HG03135 (cell line): ENCODE measurements at regions not wholly inside any gene's neighbourhood (a gene's known extent, or its start where the extent isn't known, plus 50 kb on each side); places are given as distances from the start of the nearest gene placed in this dataset.

Experiments used
- ATAC-seq: cut with Tn5 transposase; IDR thresholded peaks from one replicate; pipeline ENCODE4 v1.9.1; 2021; ENCODE audit warnings: mild to moderate bottlenecking, moderate library complexity; ENCODE audit not compliant: unreplicated experiment

DNA sequence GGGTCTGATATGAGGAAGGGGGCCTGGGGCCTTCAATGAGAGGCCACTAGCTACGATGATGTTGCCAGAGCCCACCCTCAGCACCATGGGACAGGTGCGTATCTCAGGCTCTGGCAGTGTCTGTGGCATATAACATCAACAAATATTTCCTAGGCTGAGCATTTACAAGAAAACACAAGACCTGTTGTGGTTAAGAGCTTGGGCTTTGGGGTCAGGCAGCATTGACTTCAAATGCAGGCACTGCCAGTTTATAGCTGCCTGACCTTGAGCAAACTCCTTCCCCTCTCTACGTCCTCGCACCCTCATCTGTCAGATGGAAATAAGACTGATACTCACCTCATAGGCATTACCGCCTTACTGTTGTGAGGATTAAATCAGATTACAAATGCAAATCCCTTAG lies 156.0 kb downstream of the KATNAL1 start:
- no peak for ATAC-seq

- no peak for ATAC-seq
Observed at GRCh38 chr13:30149248-30149647, 158.1 kb downstream of the KATNAL1 start.

GRCh38 chr13:30148786-30149185 lies 158.6 kb downstream of the KATNAL1 start:
- no peak for ATAC-seq

- no peak for ATAC-seq
Observed at GRCh38 chr13:30148171-30148754, 159.1 kb downstream of the KATNAL1 start.

- no peak for ATAC-seq
Observed at GRCh38 chr13:30147421-30147820, 159.9 kb downstream of the KATNAL1 start.

GRCh38 chr13:30147015-30147414 lies 160.3 kb downstream of the KATNAL1 start:
- no peak for ATAC-seq

DNA sequence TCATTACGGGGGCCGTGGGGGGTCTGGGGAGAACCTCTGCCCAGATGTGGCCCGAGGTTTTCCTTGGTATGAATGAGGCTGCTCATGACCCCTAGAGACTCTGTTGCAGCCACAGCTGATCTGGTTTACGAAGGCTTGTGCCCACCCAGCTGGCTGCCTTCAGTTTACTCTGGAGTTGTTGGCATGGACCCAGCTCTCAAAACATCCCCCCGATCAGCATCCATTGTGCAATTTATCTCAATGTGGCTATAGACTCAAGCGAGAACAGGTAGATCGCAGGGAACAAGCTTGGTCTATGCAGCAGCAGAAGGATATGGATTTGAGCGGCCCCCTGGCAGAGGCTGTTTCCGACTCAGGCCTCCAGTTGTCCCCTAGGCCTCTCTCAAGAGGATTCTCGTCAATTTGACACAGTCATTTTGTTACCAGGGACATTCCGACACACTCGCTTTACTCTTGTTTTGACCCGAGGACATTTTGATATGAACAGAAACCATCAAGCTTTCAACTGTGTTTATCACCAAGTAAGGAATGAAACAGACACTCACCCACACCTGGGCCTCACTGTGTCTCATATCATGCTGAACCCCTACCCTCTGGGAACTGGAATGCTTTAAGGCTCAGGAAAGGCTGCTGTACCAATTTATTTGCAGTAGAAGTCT lies 161.5 kb downstream of the KATNAL1 start:
- peak; percentile 56 for ATAC-seq

DNA sequence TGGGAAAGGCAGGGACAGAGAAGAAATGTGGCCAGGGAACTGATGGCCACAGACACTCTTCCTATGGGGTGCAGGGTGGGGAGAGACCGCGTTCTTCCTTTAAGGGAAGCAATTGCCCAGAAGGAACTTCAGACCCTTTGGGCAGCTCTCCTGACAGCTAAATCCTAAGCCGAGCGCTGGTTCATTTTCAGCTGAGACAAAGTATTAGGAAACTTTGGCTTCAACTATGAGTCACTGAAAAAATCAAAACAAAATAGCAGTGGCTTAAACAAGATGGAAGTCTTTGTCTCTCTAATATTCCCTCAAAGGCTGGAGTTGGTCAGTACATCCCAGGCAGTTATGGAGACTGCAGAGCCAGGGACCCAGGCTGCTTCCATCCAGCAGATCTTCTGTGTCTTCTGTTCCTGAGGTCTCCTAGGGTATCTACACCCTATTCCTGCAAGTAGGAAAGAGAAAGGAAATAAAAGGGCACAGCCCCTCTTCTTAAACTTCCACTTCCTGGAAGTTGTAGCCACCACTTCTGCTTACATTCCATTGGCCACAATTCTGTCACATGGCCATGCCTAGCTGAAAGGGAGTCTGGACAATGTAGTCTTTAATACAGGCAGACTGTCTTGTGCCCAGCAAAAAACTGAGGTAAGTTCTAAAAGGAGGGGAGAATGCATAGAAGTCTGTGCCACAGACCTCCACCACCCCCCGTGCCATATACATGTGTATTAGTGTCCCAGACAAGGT lies 163.5 kb downstream of the KATNAL1 start:
- no peak for ATAC-seq

DNA sequence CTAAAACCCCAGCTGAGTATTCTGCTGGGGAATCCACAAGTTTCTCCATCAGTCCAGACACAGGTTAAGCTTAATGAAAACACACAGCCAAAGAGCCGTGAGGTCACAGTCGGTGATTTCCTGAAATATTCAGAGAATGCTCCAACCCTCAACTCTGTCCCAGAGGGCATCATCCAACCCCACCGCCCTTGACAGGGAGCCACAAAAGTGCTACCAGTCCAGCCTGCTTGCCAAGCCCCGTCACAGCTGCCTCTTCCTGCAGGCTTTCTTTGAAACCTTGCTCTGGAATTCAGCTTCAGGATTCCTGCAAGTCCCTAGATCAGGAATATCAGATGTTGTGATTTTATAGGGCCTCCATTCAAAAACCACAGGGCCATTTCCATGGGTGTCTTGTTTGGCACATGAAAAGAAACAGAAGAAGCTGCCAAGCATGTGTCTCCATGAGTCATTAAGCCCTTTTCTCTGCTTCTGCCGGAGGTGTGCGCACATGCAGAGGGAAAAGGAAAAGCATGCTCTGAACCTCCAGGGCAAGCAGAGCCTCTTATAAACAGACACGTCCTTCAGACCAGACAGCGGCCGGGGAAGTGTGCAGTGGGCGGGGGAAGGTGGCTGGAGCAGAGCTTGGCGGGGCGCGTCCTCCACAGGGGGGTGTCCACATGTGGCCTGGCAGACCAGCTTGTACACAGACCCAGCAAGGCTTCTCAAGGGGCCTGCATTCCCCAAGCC lies 164.7 kb downstream of the KATNAL1 start:
- ATAC-seq, result no peak

DNA sequence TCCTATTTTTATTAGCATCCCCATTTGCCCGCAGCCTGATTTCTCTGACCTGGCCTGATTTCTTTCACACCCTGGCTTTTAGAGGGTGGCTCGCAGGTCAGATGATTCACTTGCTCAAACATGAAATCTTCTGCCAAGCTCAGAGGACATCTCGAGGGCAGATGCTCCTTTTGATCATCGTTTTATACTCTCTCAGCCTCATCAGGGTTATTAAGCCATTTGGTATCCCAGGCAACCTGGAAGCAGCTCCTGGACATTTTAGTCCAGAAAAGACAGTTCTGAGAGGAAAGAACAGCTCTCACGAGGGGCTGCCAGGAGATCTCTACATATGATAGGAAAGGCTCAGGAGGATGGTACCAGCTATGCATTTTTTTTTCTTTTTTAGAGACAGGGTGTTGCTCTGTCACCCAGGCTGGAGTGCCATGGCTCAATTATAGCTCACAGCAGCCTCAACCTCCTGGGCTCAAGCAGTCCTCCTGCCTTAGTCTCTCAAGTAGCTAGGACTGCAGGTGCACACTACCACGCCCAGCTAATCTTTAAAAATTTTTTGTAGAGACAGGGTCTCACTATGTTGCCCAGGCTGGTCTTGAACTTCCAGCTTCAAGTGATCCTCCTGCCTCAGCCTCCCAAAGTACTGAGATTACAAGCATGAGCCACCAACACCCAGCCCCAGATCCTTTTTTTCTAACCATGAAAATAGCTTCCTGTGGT lies 165.4 kb downstream of the KATNAL1 start:
- ATAC-seq, result no peak

GRCh38 chr13:30140973-30141372 lies 166.4 kb downstream of the KATNAL1 start:
- no peak for ATAC-seq

DNA sequence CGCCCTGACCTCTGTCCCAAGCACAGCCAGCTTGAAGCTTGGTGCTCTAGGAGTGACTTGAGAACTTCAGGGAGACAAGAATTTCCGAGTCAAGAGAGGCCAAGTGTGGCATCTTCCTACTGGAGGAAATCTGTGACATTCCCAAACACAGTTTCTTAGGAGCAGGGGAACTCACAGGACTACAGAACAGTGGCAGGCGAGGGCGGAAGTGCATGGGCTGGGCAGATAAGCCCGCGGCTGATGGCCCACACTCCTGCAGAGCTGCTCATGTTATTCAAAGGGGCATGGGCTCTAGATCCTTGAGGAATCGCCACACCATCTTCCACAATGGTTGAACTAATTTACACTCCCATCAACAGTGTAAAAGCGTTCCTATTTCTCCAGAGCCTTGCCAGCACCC lies 168.8 kb downstream of the KATNAL1 start:
- ATAC-seq, result no peak

DNA sequence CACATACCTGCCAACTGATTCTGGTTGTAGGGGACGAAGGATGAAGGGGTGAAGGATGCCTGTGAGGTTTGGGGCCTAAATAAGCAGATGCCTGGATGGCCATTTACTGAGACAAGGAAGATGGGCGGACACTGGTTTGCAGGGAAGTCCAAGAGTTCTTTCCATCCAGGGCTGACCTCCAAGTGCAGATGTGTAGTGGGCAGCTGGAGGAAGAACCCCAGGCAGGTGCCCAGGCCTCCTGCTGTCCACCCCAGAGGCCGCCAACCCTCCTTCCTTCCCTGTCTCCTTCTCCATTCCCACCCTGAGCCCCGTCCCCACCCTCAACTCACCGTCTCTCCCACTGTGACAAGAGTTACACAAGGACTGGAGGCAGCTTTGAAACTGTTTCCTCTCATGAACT lies 171.5 kb downstream of the KATNAL1 start:
- ATAC-seq, result no peak

- ATAC-seq, result no peak
Observed at GRCh38 chr13:30135351-30135750, 172.0 kb downstream of the KATNAL1 start.

- ATAC-seq, result no peak
Observed at GRCh38 chr13:30134578-30134977, 172.8 kb downstream of the KATNAL1 start.

GRCh38 chr13:30133996-30134395 lies 173.4 kb downstream of the KATNAL1 start:
- no peak for ATAC-seq

- ATAC-seq, result no peak
Observed at GRCh38 chr13:30133554-30133912, 173.8 kb downstream of the KATNAL1 start.

GRCh38 chr13:30132623-30133553 lies 174.5 kb downstream of the KATNAL1 start:
- peak; percentile 92 for ATAC-seq

DNA sequence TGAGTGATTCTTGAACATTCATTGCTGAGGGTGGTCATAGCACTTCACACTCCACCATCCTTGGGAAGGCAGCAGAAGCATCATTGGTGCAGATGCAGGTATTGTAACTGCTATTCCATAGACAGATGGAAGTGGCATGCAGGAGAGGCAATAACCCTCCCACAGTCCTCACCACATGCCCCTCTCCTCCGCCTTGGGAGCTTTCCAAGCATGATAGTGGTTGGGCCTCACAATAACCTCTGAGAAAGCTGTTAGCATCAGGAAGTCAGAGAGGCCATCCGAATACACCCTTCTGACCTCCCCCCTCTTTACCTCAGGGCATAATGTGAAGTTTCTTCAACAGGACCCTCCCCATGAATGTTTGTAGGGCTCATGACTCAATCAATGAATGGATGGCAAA lies 177.9 kb downstream of the KATNAL1 start:
- ATAC-seq, result no peak

- ATAC-seq, result no peak
Observed at GRCh38 chr13:30128591-30128990, 178.8 kb downstream of the KATNAL1 start.
